ENCODE measurements at regions not wholly inside any gene's neighbourhood (a gene's known extent, or its start where the extent isn't known, plus 50 kb on each side); places are given as distances from the start of the nearest gene placed in this dataset.

- H2AFZ ChIP-seq, result no peak overlapping the region
- H3K79me2 ChIP-seq, result no peaks in the 10 kb centered on the region
- H3K27me3 ChIP-seq (ENCODE audit: control insufficient read depth, insufficient read depth, low read length), result no peaks in the 10 kb centered on the region
- H3K4me2 ChIP-seq (ENCODE audit: low read length), result no peak overlapping the region
- H3K9ac ChIP-seq, result no peak overlapping the region
- H3K4me3 ChIP-seq (ENCODE audit: low read depth, low read length), result no peak overlapping the region
- H3K4me1 ChIP-seq, result no peaks in the 10 kb centered on the region
- no peaks in the 10 kb centered on the region for H3K9me3 ChIP-seq (ENCODE audit: control insufficient read depth, low read length)
- no peak overlapping the region for H3K27ac ChIP-seq
- H3K36me3 ChIP-seq (ENCODE audit: control insufficient read depth, insufficient read depth, low read length), result no peaks in the 10 kb centered on the region
- TF ChIP-seq CTCF (IDR thresholded peaks at IDR 0.05), result no peak
These were observed 186.3 kb downstream of the ALG10 start for GRCh38 chr12:34208331-34209258.

GRCh38 chr12:34209259-34209835, 187.1 kb downstream of the ALG10 start:
- no peaks in the 10 kb centered on the region for H3K9me3 ChIP-seq (ENCODE audit: control insufficient read depth, low read length)
- H3K79me2 ChIP-seq, result no peaks in the 10 kb centered on the region

GRCh38 chr12:34210183-34210582, 187.9 kb downstream of the ALG10 start:
- TF ChIP-seq CTCF (IDR thresholded peaks at IDR 0.05), result no peak
- Histone ChIP-seq H3K9me3 (ENCODE audit: control insufficient read depth, low read length) (no peaks in the 10 kb centered on the region), H3K36me3 (ENCODE audit: control insufficient read depth, insufficient read depth, low read length) (no peaks in the 10 kb centered on the region)

More at GRCh38 chr12:34209259-34209835, 187.1 kb downstream of the ALG10 start:
- no peak overlapping the region for H3K4me2 ChIP-seq (ENCODE audit: low read length)
- H3K4me1 ChIP-seq, result no peaks in the 10 kb centered on the region
- no peaks in the 10 kb centered on the region for H3K36me3 ChIP-seq (ENCODE audit: control insufficient read depth, insufficient read depth, low read length)
- no peak overlapping the region for H3K9ac ChIP-seq
- no peaks in the 10 kb centered on the region for H3K27me3 ChIP-seq (ENCODE audit: control insufficient read depth, insufficient read depth, low read length)
- H3K27ac ChIP-seq, result no peak overlapping the region
- no peak for TF ChIP-seq CTCF (IDR thresholded peaks at IDR 0.05)
- no peak overlapping the region for H3K4me3 ChIP-seq (ENCODE audit: low read depth, low read length)
- H2AFZ ChIP-seq, result no peak overlapping the region

GRCh38 chr12:34210689-34211530, 188.6 kb downstream of the ALG10 start:
- H3K79me2 ChIP-seq, result no peaks in the 10 kb centered on the region
- H3K27ac ChIP-seq, result no peak overlapping the region
- H2AFZ ChIP-seq, result no peak overlapping the region
- no peaks in the 10 kb centered on the region for H3K4me1 ChIP-seq
- no peaks in the 10 kb centered on the region for H3K36me3 ChIP-seq (ENCODE audit: control insufficient read depth, insufficient read depth, low read length)
- H3K4me3 ChIP-seq (ENCODE audit: low read depth, low read length), result no peak overlapping the region
- no peaks in the 10 kb centered on the region for H3K9me3 ChIP-seq (ENCODE audit: control insufficient read depth, low read length)
- H3K9ac ChIP-seq, result no peak overlapping the region
- TF ChIP-seq CTCF (IDR thresholded peaks at IDR 0.05), result no peak
- H3K27me3 ChIP-seq (ENCODE audit: control insufficient read depth, insufficient read depth, low read length), result no peaks in the 10 kb centered on the region
- H3K4me2 ChIP-seq (ENCODE audit: low read length), result no peak overlapping the region

More at GRCh38 chr12:34210183-34210582, 187.9 kb downstream of the ALG10 start:
- Histone ChIP-seq H3K9ac (no peak overlapping the region), H3K4me2 (ENCODE audit: low read length) (no peak overlapping the region), H3K27me3 (ENCODE audit: control insufficient read depth, insufficient read depth, low read length) (no peaks in the 10 kb centered on the region), H3K79me2 (no peaks in the 10 kb centered on the region), H3K27ac (no peak overlapping the region), H3K4me1 (no peaks in the 10 kb centered on the region), H2AFZ (no peak overlapping the region), H3K4me3 (ENCODE audit: low read depth, low read length) (no peak overlapping the region)

All from parathyroid adenoma (tissue), 2 donors.